ENCODE measurements at regions not wholly inside any gene's neighbourhood (a gene's known extent, or its start where the extent isn't known, plus 50 kb on each side); places are given as distances from the start of the nearest gene placed in this dataset.

DNA sequence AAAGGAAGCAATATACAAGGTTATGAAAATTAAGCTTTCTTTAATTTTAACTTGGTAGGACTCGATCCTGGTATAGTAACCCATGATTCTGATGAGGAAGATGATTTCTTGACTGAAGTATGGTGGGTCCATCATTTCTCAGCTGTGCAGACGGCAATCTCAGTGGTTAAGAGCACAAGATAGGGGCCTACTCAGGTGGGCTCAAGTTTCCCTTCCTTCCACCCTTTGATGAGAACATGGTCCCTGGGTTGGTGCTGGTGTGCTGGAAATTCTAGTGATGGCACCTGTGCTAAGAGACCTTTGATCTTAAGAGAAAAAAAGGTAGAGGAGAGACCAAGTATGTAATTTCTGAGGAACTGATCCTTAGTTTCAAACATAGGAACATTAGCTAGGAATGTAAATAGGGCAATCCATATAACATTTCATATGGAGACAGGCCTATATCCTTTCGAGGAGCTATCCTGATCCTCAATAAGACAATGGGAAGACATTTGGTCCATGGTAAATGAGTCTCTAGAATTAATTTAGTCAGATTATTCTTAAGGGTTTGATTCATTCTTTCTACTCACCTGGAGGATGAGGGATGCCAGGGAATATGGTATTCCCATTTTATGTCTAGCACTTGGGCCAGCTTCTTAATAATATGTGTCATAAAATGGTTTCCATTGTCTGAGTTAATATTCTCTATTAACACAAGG lies 104.5 kb upstream of the NECTIN3 start:
- Histone ChIP-seq H3K9me3 (ENCODE audit: low read length) (no peaks in the 10 kb centered on the region), H3K36me3 (ENCODE audit: insufficient read depth, low read length) (no peaks in the 10 kb centered on the region), H3K9me2 (ENCODE audit: insufficient read depth, low read length) (no peaks in the 10 kb centered on the region), H4K20me1 (ENCODE audit: insufficient read depth) (no peaks in the 10 kb centered on the region), H2AFZ (ENCODE audit: low read depth, low read length) (no peak overlapping the region), H3K79me2 (replicated peaks; ENCODE audit: insufficient read depth, low read length) (peaks cover 10% of the 10 kb centered on the region), H3K27me3 (ENCODE audit: insufficient read depth, low read depth, low read length) (no peaks in the 10 kb centered on the region), H3K9ac (ENCODE audit: low read length) (no peak overlapping the region), H3F3A (ENCODE audit: insufficient read depth, low read length, poor library complexity, severe bottlenecking) (no peaks in the 10 kb centered on the region), H3K4me2 (ENCODE audit: low read length) (no peak overlapping the region), H3K4me3 (ENCODE audit: low read length) (peak overlapping the region; percentile 59), H3K27ac (ENCODE audit: low read length) (no peak overlapping the region)
- TF ChIP-seq RAD21 (conservative IDR thresholded peaks at IDR 0.05), result no peak
- no peak for TF ChIP-seq POLR2AphosphoS5 (IDR thresholded peaks at IDR 0.05)
- no peak for TF ChIP-seq CTCF (IDR thresholded peaks at IDR 0.05; ENCODE audit: poor library complexity, severe bottlenecking)
- TF ChIP-seq SMC3 (conservative IDR thresholded peaks at IDR 0.05; ENCODE audit: poor library complexity), result no peak

DNA sequence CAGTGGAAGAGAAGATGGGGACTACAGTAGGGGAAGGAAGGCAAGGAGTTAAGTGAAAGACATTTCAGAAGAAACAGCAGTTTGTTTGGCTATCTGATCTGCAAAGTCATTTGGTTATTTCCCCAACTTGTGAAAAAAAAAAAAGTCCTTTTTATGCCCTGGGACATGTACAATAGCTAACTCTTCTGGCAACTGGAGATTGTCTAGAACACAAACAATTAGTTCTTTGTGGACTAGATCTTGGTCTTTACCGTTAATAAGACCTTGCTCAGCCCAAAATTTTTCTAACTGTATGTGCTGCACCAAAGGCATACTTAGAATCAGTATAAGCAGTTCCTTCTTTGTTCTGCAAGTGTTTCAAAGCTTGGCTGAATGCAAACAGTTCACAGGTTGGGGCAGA lies 103.5 kb upstream of the NECTIN3 start:
- Histone ChIP-seq H3K9me3 (ENCODE audit: low read length) (no peaks in the 10 kb centered on the region), H3K27ac (ENCODE audit: low read length) (no peak overlapping the region), H3K4me3 (ENCODE audit: low read length) (peak overlapping the region; percentile 59), H3K4me2 (ENCODE audit: low read length) (no peak overlapping the region), H3K79me2 (replicated peaks; ENCODE audit: insufficient read depth, low read length) (peaks cover 5% of the 10 kb centered on the region), H3K27me3 (ENCODE audit: insufficient read depth, low read depth, low read length) (no peaks in the 10 kb centered on the region), H3K9me2 (ENCODE audit: insufficient read depth, low read length) (no peaks in the 10 kb centered on the region), H2AFZ (ENCODE audit: low read depth, low read length) (no peak overlapping the region), H3K9ac (ENCODE audit: low read length) (no peak overlapping the region), H4K20me1 (ENCODE audit: insufficient read depth) (no peaks in the 10 kb centered on the region), H3F3A (ENCODE audit: insufficient read depth, low read length, poor library complexity, severe bottlenecking) (no peaks in the 10 kb centered on the region), H3K36me3 (ENCODE audit: insufficient read depth, low read length) (no peaks in the 10 kb centered on the region)
- TF ChIP-seq EZH2 (IDR thresholded peaks at IDR 0.05; ENCODE audit: borderline replicate concordance, insufficient read depth, low read length, poor library complexity, severe bottlenecking) (no peak), EP300 (conservative IDR thresholded peaks at IDR 0.05; ENCODE audit: poor library complexity, severe bottlenecking) (no peak), POLR2AphosphoS5 (IDR thresholded peaks at IDR 0.05) (no peak), MXI1 (conservative IDR thresholded peaks at IDR 0.05; ENCODE audit: poor library complexity, severe bottlenecking) (no peak), CTCF (IDR thresholded peaks at IDR 0.05; ENCODE audit: poor library complexity, severe bottlenecking) (no peak), SMC3 (conservative IDR thresholded peaks at IDR 0.05; ENCODE audit: poor library complexity) (no peak)
- TF ChIP-seq, protein P1, sequence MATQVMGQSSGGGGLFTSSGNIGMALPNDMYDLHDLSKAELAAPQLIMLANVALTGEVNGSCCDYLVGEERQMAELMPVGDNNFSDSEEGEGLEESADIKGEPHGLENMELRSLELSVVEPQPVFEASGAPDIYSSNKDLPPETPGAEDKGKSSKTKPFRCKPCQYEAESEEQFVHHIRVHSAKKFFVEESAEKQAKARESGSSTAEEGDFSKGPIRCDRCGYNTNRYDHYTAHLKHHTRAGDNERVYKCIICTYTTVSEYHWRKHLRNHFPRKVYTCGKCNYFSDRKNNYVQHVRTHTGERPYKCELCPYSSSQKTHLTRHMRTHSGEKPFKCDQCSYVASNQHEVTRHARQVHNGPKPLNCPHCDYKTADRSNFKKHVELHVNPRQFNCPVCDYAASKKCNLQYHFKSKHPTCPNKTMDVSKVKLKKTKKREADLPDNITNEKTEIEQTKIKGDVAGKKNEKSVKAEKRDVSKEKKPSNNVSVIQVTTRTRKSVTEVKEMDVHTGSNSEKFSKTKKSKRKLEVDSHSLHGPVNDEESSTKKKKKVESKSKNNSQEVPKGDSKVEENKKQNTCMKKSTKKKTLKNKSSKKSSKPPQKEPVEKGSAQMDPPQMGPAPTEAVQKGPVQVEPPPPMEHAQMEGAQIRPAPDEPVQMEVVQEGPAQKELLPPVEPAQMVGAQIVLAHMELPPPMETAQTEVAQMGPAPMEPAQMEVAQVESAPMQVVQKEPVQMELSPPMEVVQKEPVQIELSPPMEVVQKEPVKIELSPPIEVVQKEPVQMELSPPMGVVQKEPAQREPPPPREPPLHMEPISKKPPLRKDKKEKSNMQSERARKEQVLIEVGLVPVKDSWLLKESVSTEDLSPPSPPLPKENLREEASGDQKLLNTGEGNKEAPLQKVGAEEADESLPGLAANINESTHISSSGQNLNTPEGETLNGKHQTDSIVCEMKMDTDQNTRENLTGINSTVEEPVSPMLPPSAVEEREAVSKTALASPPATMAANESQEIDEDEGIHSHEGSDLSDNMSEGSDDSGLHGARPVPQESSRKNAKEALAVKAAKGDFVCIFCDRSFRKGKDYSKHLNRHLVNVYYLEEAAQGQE (IDR thresholded peaks at IDR 0.05; ENCODE audit: borderline replicate concordance), result no peak
